Liver (tissue), 8 donors: ENCODE measurements at regions not wholly inside any gene's neighbourhood (a gene's known extent, or its start where the extent isn't known, plus 50 kb on each side); places are given as distances from the start of the nearest gene placed in this dataset.

Experiments
- DNase-seq: peaks from one replicate; pipeline ENCODE4 v3.0.0-alpha.2; 2017; ENCODE audit warnings: low spot score
- H3K27ac ChIP-seq, 2 donors: one replicate each; pipeline ENCODE4 v1.7.0; 2013; ENCODE audit warnings: inconsistent platforms in 2 of 2, low read length in 2 of 2, control low read depth in 1 of 2, low read depth in 1 of 2, mild to moderate bottlenecking in 1 of 2
- H3K27me3 ChIP-seq, 4 donors: one replicate each; pipeline versions ENCODE4 v1.6.1 to v1.7.0; 2013; ENCODE audit warnings: low read length in 3 of 4, inconsistent platforms in 1 of 4, mild to moderate bottlenecking in 1 of 4, moderate library complexity in 1 of 4; ENCODE audit not compliant: control insufficient read depth in 4 of 4, insufficient read depth in 4 of 4
- H3K36me3 ChIP-seq, 4 donors: one replicate each; pipeline versions ENCODE4 v1.6.1 to v1.7.0; 2013; ENCODE audit warnings: low read length in 3 of 4, mild to moderate bottlenecking in 3 of 4, low read depth in 1 of 4, moderate library complexity in 1 of 4; ENCODE audit not compliant: control insufficient read depth in 4 of 4, insufficient read depth in 3 of 4
- H3K4me1 ChIP-seq, 4 donors: one replicate each; pipeline versions ENCODE4 v1.6.1 to v1.7.0; 2013; ENCODE audit warnings: low read length in 3 of 4, mild to moderate bottlenecking in 3 of 4, moderate library complexity in 1 of 4; ENCODE audit not compliant: control insufficient read depth in 4 of 4, insufficient read depth in 4 of 4
- H3K4me3 ChIP-seq, 3 donors: one replicate each; pipeline versions ENCODE4 v1.6.1 to v1.7.0; 2013; ENCODE audit warnings: low read length in 3 of 3, control low read depth in 1 of 3, low read depth in 1 of 3, mild to moderate bottlenecking in 1 of 3
- H3K9ac ChIP-seq, 2 donors: one replicate each; pipeline ENCODE4 v1.7.0; 2013; ENCODE audit warnings: low read length in 2 of 2, mild to moderate bottlenecking in 2 of 2, moderate library complexity in 2 of 2, control low read depth in 1 of 2, low read depth in 1 of 2
- H3K9me3 ChIP-seq, 4 donors: one replicate each; pipeline versions ENCODE4 v1.6.1 to v1.7.0; 2013; ENCODE audit warnings: low read length in 3 of 4; ENCODE audit not compliant: control insufficient read depth in 4 of 4
- ATF3 ChIP-seq: IDR thresholded peaks from 2 replicates; pipeline ENCODE4 v1.6.1; 2016; ENCODE audit warnings: antibody characterized with exemption
- EGR1 ChIP-seq, 2 donors: IDR thresholded peaks; 2 replicates each; pipeline ENCODE4 v1.6.1; 2016 to 2018; ENCODE audit warnings: antibody characterized with exemption in 2 of 2, low read depth in 2 of 2
- FOXA2 ChIP-seq: IDR thresholded peaks from 2 replicates; pipeline ENCODE4 v1.6.1; 2016; ENCODE audit warnings: antibody characterized with exemption
- GABPA ChIP-seq, 2 donors: IDR thresholded peaks in 1 of 2; conservative IDR thresholded peaks in 1 of 2; 2 replicates each; pipeline ENCODE4 v1.6.1; 2016; ENCODE audit warnings: antibody characterized with exemption in 2 of 2, mild to moderate bottlenecking in 1 of 2, moderate library complexity in 1 of 2
- HNF4A ChIP-seq, 2 donors: conservative IDR thresholded peaks; 2 replicates each; pipeline ENCODE4 v1.6.1; 2016; ENCODE audit warnings: antibody characterized with exemption in 2 of 2, mild to moderate bottlenecking in 2 of 2
- JUND ChIP-seq, 2 donors: IDR thresholded peaks; 2 replicates each; pipeline ENCODE4 v1.6.1; 2016; ENCODE audit warnings: antibody characterized with exemption in 2 of 2
- MAX ChIP-seq: IDR thresholded peaks from 2 replicates; pipeline ENCODE4 v1.6.1; 2016; ENCODE audit warnings: antibody characterized with exemption
- RXRA ChIP-seq, 2 donors: IDR thresholded peaks; 2 replicates each; pipeline ENCODE4 v1.6.1; 2017 to 2018; ENCODE audit warnings: antibody characterized with exemption in 2 of 2, mild to moderate bottlenecking in 1 of 2
- SP1 ChIP-seq: IDR thresholded peaks from 2 replicates; pipeline ENCODE4 v1.6.1; 2018; ENCODE audit warnings: antibody characterized with exemption, mild to moderate bottlenecking
- TAF1 ChIP-seq: conservative IDR thresholded peaks from 2 replicates; pipeline ENCODE4 v1.6.1; 2016; ENCODE audit warnings: antibody characterized with exemption, mild to moderate bottlenecking
- YY1 ChIP-seq: IDR thresholded peaks from 2 replicates; pipeline ENCODE4 v1.6.1; 2016; ENCODE audit warnings: antibody characterized with exemption, mild to moderate bottlenecking
- WGBS: extraction: QIAGEN DNeasy Blood & Tissue Kit; methylation state at CpG from one replicate; pipeline ENCODE4 v1.1.7; 2013; 5-methylcytosine and 5-hydroxymethylcytosine counted together
- TF ChIP-seq, protein P1 (sequence below): IDR thresholded peaks from 2 replicates; pipeline ENCODE4 v1.6.1; 2016; ENCODE audit warnings: antibody characterized with exemption, mild to moderate bottlenecking
- TF ChIP-seq, protein P2 (sequence below): fragments of 150-350 bp; IDR thresholded peaks from 2 replicates; pipeline ENCODE4 v1.5.1; 2017; ENCODE audit warnings: improper control_type of control experiment, low read depth, low read length; ENCODE audit not compliant: missing input control
- TF ChIP-seq, protein P3 (sequence below): IDR thresholded peaks from 2 replicates; pipeline ENCODE4 v1.6.1; 2016; ENCODE audit warnings: antibody characterized with exemption
- donor health status: healthy.
- donor health status: healthy.
- donor health status: healthy.
- donor health status: healthy.
- donor health status: healthy.

DNA sequence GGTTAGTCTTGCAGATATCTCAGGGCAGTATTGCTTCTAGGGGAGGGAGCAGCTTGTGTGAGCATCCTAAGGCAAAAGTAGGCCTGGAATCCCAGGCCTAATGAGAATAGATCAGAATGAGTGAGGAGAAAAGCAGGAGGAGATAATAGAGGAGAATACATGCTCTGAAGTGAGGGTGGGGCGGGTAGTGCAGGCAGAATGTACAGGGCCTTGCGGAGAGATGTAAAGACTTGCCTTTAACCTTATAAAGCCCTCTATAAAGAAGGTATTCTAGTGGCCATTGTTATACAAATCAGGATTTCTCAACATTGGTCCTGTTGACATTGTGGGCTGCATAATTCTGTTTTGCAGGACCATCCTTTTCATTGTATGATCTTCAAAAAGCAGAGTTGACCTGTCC, 855.3 kb downstream of the PCDH7 start:
- no peak for DNase-seq
- Histone ChIP-seq H3K9ac (no peak overlapping the region), H3K9me3 (no peaks in the 10 kb centered on the region), H3K27me3 (no peaks in the 10 kb centered on the region), H3K4me3 (no peak overlapping the region), H3K27ac (no peak overlapping the region), H3K4me1 (no peaks in the 10 kb centered on the region), H3K36me3 (no peaks in the 10 kb centered on the region)
- TF ChIP-seq, protein P1, sequence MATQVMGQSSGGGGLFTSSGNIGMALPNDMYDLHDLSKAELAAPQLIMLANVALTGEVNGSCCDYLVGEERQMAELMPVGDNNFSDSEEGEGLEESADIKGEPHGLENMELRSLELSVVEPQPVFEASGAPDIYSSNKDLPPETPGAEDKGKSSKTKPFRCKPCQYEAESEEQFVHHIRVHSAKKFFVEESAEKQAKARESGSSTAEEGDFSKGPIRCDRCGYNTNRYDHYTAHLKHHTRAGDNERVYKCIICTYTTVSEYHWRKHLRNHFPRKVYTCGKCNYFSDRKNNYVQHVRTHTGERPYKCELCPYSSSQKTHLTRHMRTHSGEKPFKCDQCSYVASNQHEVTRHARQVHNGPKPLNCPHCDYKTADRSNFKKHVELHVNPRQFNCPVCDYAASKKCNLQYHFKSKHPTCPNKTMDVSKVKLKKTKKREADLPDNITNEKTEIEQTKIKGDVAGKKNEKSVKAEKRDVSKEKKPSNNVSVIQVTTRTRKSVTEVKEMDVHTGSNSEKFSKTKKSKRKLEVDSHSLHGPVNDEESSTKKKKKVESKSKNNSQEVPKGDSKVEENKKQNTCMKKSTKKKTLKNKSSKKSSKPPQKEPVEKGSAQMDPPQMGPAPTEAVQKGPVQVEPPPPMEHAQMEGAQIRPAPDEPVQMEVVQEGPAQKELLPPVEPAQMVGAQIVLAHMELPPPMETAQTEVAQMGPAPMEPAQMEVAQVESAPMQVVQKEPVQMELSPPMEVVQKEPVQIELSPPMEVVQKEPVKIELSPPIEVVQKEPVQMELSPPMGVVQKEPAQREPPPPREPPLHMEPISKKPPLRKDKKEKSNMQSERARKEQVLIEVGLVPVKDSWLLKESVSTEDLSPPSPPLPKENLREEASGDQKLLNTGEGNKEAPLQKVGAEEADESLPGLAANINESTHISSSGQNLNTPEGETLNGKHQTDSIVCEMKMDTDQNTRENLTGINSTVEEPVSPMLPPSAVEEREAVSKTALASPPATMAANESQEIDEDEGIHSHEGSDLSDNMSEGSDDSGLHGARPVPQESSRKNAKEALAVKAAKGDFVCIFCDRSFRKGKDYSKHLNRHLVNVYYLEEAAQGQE: no peak
- TF ChIP-seq EGR1 (IDR thresholded peaks at IDR 0.05; ENCODE audit: low read depth in 2 of 2) (no peak), HNF4A (conservative IDR thresholded peaks at IDR 0.05) (no peak), RXRA (IDR thresholded peaks at IDR 0.05) (no peak), ATF3 (no peak), YY1 (no peak), GABPA (IDR thresholded peaks at IDR 0.05 in 1 of 2, conservative IDR thresholded peaks at IDR 0.05 in 1 of 2) (no peak)
- TF ChIP-seq, protein P2, sequence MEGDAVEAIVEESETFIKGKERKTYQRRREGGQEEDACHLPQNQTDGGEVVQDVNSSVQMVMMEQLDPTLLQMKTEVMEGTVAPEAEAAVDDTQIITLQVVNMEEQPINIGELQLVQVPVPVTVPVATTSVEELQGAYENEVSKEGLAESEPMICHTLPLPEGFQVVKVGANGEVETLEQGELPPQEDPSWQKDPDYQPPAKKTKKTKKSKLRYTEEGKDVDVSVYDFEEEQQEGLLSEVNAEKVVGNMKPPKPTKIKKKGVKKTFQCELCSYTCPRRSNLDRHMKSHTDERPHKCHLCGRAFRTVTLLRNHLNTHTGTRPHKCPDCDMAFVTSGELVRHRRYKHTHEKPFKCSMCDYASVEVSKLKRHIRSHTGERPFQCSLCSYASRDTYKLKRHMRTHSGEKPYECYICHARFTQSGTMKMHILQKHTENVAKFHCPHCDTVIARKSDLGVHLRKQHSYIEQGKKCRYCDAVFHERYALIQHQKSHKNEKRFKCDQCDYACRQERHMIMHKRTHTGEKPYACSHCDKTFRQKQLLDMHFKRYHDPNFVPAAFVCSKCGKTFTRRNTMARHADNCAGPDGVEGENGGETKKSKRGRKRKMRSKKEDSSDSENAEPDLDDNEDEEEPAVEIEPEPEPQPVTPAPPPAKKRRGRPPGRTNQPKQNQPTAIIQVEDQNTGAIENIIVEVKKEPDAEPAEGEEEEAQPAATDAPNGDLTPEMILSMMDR: no peak
- TF ChIP-seq, protein P3, sequence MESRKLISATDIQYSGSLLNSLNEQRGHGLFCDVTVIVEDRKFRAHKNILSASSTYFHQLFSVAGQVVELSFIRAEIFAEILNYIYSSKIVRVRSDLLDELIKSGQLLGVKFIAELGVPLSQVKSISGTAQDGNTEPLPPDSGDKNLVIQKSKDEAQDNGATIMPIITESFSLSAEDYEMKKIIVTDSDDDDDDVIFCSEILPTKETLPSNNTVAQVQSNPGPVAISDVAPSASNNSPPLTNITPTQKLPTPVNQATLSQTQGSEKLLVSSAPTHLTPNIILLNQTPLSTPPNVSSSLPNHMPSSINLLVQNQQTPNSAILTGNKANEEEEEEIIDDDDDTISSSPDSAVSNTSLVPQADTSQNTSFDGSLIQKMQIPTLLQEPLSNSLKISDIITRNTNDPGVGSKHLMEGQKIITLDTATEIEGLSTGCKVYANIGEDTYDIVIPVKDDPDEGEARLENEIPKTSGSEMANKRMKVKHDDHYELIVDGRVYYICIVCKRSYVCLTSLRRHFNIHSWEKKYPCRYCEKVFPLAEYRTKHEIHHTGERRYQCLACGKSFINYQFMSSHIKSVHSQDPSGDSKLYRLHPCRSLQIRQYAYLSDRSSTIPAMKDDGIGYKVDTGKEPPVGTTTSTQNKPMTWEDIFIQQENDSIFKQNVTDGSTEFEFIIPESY: no peak
- 76% methylated on average over 2 of the region's 2 CpGs for WGBS

DNA sequence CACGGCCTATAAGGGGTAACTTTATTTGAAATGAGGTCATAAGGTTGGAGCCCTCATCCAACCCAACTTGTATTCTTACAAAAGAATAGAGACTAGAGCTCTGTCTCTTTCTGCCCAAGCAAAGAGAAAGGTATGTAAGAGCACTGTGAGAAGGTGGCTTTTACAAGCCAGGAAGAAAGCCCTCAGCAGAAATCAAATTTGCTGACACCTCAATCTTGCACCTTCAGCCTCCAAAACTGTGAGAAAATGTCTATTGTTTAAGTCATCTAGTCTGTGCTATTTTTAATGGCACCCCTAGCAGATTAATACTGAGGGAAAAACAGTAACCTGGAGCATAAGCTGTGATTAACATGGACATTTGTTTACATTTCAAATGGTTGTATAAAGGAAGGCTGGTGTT, 860.7 kb downstream of the PCDH7 start:
- no peaks in the 10 kb centered on the region for H3K9me3 ChIP-seq
- H3K4me1 ChIP-seq: no peaks in the 10 kb centered on the region
- DNase-seq: no peak
- no peak overlapping the region for H3K27ac ChIP-seq
- WGBS: 77% methylated on average over 1 of the region's 1 CpG
- no peaks in the 10 kb centered on the region for H3K36me3 ChIP-seq
- H3K9ac ChIP-seq: no peak overlapping the region
- no peak overlapping the region for H3K4me3 ChIP-seq
- H3K27me3 ChIP-seq: no peaks in the 10 kb centered on the region
- TF ChIP-seq FOXA2 (no peak), TAF1 (no peak), JUND (IDR thresholded peaks at IDR 0.05) (no peak), HNF4A (conservative IDR thresholded peaks at IDR 0.05) (no peak), RXRA (IDR thresholded peaks at IDR 0.05) (no peak), ATF3 (no peak), GABPA (IDR thresholded peaks at IDR 0.05 in 1 of 2, conservative IDR thresholded peaks at IDR 0.05 in 1 of 2) (no peak), MAX (no peak), SP1 (no peak), YY1 (no peak)
- TF ChIP-seq, protein P1: no peak
- TF ChIP-seq, protein P2: no peak
- TF ChIP-seq, protein P3: no peak
